Fibroblast of mammary gland (primary cell): ENCODE measurements at regions not wholly inside any gene's neighbourhood (a gene's known extent, or its start where the extent isn't known, plus 50 kb on each side); places are given as distances from the start of the nearest gene placed in this dataset.

ENCODE experiments used
- DNase-seq: peaks from one replicate; pipeline ENCODE4 v3.0.0-alpha.2; 2010; ENCODE audit warnings: low read depth
- H3K4me3 ChIP-seq: 2 replicates; pipeline ENCODE4 v1.5.1; 2011; ENCODE audit warnings: low read depth, mild to moderate bottlenecking, low read length, moderate library complexity; ENCODE audit not compliant: control insufficient read depth
- TF ChIP-seq, protein P1 (sequence below): conservative IDR thresholded peaks from 2 replicates; pipeline ENCODE4 v1.5.1; 2011; ENCODE audit warnings: low read depth, low read length, inconsistent platforms; ENCODE audit not compliant: control insufficient read depth, insufficient read depth

DNA sequence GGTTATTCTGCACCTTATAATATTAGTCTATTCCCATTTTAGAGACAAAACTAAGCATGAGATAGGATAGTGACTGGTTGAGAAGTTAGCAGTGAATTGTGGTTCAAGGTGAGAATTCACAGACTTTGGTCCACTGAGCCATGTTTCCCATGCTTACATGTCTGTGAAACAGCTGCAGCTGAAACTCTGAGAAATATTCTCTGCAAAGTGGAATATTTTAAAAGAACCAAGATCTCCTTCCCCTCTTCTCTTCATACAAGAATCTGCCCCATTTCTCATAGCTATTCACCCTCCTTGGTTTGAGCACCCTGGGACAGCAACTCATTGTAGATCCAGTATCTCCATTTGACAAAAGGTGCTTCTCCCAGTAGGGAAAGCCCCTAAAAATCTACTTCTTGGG, 70.2 kb upstream of the TMEM170B start:
- TF ChIP-seq, protein P1, sequence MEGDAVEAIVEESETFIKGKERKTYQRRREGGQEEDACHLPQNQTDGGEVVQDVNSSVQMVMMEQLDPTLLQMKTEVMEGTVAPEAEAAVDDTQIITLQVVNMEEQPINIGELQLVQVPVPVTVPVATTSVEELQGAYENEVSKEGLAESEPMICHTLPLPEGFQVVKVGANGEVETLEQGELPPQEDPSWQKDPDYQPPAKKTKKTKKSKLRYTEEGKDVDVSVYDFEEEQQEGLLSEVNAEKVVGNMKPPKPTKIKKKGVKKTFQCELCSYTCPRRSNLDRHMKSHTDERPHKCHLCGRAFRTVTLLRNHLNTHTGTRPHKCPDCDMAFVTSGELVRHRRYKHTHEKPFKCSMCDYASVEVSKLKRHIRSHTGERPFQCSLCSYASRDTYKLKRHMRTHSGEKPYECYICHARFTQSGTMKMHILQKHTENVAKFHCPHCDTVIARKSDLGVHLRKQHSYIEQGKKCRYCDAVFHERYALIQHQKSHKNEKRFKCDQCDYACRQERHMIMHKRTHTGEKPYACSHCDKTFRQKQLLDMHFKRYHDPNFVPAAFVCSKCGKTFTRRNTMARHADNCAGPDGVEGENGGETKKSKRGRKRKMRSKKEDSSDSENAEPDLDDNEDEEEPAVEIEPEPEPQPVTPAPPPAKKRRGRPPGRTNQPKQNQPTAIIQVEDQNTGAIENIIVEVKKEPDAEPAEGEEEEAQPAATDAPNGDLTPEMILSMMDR, result no peak
- DNase-seq, result no peak
- H3K4me3 ChIP-seq, result no peak overlapping the region

DNA sequence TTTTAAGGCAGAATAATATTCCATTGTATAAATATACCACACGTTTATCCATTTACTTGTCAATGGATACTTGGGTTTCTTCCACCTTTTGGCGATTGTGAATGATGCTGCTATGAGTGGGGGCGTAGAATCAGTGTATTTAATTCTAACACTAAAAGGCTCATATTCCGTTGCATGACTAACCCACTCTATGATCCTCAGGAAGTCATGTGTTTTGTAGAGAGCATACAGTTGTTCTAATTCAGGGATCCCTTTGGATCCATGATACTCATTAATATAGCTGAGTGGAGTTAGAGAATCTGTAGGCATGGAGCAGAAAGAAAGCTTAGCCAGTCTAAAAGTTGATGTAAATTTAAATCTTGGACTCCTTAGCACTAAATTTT, 74.2 kb upstream of the TMEM170B start:
- no peak for DNase-seq
- no peak overlapping the region for H3K4me3 ChIP-seq
- TF ChIP-seq, protein P1, result no peak

DNA sequence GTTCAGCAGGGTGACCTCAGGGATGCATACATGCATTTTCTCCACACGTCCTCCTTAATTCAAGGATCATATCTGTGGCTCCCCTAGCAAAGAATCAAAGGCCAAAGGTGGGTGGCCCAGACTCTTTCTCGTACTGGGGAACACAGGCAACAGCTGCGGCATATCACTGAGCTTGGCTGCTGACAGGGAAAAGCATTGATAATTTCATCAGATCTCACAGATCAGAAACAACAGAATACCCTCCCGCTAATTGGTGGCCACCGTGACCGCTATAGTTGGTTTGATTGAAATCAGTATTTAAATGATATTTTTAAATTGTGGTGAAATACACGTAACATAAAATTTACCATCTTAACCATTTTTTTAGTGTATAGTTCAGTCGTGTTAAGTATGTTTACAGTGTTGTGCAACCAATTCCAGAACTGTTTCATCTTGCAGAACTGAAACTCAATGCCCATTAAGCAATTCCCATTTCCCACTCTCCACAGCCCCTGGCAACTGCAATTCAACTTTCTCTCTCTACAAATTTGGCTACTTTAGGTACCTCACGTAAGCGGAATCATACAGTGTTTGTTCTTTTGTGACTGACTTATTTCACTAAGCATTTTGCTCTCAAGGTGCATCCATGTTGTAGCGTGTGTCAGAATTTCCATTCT, 74.7 kb upstream of the TMEM170B start:
- H3K4me3 ChIP-seq, result no peak overlapping the region
- peak; percentile 11 for DNase-seq
- TF ChIP-seq, protein P1, result no peak

DNA sequence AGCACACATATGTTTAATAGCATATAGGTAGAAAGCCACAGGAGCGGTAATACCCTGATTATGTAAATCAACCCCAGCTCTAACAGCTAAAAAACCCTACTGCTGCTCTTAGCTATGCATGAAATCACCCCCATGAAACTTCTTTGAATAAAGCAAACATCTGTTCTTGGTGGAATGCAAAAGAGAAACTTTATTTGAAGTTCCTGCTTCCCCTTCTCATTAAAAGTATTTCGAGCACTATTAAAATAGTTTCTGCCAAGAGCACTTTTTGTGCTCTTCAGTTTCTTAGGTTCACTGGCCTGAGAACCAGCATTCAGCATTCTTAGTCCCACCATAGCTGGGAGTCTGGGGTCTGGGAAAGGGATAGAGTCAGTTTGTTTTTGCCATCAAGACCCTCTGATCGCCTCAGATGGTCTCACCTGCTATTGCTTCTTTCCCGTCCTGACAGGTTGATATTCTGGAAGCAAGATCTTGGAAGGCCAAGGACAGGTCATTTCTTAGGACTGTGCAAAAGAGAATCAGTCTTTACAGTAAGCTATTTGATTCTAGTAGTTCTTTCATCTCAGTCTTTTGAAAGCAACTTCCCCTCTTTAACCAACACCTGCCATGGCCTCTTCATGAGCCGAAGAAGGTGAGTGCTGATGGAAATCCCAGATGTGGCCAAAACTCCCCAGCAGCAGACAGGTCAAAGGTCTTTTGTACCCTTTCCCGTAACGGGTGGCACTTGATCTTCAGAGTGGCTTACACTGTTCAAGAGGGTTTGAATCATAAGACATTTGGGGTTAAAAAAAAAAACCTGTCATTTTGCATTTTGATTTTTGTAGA, 76.5 kb upstream of the TMEM170B start:
- TF ChIP-seq, protein P1, result no peak
- H3K4me3 ChIP-seq, result no peak overlapping the region
- no peak for DNase-seq

DNA sequence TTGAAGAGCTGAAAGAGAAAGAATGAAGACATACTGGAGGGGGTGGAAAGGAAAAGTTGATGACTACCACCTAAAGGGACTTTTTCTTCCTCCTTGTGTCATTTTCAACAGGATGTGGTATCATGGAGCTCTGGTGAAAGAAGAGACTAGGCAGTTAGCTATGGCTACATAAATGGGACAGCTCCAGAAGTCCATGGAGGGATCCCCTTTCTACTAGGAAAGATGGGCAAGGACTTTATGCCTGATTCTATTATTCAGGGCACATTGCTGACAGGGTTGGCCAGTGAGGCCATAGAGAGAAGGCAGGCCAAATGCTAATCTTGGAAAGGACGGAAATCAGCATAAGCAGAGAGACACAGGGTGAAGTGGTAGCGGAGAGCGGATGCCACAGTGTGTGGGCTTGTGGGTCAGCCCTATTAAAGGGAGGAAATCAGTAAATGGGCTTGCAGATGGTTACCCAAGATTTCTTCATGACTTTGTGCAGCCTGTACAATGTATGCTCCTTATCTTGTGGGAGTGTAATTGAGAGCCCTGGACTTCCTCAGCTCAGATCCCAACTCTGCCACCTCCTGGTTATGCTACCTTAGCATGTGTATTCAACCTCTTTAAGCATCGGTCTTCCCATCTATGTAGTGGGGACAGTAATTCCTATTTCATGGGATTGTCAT, 77.4 kb upstream of the TMEM170B start:
- DNase-seq, result peak; percentile 29
- H3K4me3 ChIP-seq, result no peak overlapping the region
- TF ChIP-seq, protein P1, result peak; percentile 9

DNA sequence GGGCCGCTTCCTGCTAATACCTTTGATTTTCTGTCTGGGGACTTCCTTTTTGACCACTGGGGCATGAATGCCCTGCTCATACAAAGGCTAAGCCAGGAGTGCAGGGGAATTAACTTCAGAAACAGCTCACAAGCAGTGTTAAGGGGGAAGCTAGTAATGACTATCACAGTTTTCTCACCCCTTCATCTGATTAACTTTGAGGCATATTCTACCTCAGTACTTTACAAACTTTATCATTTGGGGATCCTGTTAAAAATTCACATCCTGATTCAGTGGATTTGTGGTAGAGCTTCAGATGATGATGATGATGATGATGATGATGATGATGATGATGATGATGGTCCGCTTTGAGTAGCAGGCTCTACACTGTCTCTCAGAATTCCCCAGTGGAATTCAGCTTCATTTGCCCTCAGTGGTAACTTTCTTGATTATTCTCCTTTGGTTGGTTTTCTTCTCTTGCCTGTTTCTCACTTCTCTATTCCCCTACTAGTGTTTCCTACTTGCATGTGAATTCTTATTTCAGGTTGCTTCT, 78.4 kb upstream of the TMEM170B start:
- TF ChIP-seq, protein P1, result no peak
- no peak for DNase-seq
- H3K4me3 ChIP-seq, result no peak overlapping the region
